ENCODE measurements at regions not wholly inside any gene's neighbourhood (a gene's known extent, or its start where the extent isn't known, plus 50 kb on each side); places are given as distances from the start of the nearest gene placed in this dataset.

DNA sequence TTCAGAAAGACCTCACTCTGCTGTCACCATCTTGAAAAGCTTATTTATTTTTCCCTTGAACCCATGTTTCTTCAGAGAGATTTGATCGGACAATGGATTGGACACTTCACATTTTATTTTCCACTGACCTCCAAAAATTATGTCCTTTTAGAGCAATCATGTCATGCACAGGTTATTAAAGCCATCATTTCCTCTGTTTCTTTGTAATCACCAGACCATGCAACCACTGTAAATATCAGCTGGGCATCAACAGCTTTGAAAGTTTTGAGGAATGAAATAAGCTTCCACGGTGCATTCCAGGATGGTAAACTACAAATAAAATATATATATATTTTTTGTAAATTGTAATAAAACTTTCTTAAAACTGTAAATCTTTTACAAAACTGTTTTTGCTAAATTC is 144.1 kb upstream of the ADAMTS5 start:
- no peak for DNase-seq

DNA sequence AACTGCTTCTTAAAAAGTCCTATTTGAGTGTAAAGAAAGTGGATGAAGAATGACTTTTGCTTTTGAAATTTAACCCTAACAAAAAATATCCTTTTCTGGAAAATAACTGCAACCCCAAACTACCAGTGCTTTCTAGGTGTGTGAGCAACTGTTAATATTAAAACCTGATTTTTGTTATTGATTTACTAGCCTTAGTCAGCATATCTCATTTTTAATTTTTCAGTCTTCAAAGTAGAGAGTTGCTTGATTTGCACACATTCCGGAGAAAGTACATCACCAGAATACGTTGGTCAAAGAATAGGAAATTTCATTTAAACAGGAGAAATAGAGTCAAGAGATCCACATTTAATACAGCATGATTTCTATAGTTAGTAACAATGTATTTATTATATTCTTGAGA is 141.8 kb upstream of the ADAMTS5 start:
- no peak for DNase-seq

DNA sequence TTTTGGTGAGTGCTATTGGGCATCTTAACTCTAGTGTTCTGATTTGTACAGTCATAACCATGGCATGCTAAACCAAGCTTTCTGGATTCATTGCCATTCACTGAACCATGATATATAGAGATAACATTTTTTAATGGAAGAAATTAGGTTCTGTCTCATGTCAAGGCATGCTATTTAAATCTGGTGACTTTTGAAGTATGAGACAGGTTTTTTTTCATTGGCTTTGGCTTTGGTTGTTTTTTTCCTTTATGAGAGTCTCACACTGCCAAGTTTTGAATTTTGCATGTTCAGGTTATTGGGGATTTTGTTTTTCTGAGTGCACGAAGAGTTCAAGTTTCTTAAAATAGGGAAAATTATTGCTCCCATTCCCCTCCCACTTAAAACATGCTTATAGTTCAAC is 141.3 kb upstream of the ADAMTS5 start:
- no peak for DNase-seq

DNA sequence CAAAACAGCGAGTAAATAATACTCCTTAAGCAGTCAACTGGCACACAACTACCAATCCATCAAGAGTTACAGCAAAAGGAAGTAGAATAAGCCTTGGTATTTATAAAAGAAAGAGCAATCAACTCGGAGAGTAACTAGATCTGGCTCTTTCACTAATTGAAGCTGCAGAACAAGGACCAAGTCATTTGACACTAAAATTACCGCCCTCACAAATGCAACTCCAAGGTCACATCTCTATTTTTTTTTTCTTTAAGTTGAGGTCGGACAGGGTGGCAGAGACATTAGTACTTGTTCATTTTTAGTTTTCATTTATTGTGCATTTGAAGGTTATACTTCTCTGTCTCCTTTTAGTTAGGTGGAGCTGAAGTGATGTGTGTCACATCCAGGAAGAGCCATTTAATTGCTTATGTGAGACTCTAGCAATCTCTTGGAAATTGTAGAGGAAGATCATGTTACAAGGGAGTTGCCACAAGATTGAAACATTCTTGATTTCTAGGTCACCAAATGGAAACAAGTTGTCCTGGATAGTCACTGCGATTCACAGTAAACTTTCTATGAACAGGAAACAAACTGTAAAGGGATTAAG is 138.1 kb upstream of the ADAMTS5 start:
- no peak for DNase-seq

DNA sequence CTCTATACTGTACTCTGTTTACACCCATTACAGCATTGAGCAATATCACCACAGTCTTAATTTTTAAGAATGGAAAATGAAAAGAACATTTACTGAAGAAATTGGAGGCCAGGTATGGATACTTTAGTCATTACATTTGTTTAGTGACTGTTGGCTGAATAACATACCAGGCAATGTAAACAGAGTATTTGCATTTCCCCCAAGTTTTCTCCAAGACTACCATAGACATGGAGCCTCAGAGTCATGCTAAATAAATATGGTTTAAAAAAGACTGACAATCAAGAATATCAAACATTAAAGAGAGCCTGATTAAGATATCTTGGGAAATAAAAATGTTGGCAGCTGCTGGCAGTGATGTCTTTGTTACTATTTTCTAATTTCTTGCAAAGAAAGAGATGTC is 136.9 kb upstream of the ADAMTS5 start:
- no peak for DNase-seq

DNA sequence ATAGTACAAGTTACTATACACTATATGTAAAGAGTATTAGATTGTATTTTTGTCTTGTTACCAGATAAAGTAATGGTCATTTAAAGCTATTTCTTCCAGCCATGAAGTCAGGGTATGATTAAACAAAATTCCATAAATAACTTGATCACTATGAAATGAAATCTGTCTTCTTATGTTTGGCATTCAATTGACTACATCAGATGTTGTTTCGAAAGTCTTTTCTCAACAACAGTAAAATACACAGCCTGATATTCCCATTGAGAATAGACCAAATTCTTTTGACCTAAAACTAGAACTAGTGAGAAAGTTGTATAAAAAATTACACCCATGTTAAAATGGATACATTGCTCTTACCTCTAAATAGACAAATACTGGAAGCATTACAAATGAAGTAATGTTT is 134.6 kb upstream of the ADAMTS5 start:
- no peak for DNase-seq

DNA sequence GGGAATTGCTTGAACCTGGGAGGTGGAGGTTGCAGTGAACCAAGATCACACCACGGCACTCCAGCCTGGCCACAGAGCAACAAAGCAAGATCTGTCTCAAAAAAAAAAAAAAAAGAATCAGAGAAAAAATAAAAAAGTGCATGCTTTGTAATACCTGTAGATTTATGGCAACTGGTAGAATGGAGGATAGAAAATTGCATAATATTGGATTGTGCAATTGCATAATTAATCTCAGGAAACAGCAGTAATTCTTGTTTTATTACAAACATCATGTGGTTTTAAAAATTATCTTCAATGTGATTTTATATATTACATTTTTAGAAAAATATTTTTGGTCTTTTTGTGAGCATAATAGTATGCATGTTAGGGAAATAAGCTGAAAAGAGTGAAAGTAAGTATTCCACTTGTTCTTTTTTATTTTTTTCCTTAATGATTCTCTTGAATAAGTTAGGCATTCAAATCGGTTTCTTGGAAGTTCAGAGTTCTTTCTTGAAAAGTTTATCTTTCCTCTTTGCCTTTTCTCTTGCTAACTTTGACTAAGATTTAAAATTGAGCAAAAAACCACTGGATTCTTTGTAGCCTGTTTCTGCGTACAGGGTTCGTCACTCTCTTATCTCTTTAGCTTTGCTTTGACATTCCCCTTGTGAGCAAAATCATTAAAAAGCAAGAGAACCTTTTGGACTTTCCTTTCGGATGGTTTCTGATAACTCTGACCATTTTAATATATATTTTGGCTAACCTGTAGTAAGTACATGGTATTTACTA is 127.5 kb upstream of the ADAMTS5 start:
- no peak for DNase-seq

DNA sequence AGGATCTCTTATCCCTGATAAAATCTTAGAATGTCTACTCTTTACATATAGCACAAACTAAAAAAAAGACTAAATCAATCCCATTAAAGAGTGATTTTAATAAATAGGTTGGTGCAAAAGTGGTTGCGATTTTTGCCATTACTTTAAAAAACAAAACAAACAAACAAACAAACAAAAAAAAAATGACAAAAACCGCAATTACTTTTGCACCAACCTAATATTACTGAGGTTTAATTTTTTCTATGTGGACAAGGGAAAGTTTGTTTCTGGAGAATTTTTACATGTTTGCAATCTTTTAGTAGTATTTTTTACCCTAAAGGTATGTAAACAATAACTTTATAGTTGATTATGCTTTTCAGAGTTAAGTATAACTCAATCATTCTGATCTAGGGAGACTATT is 119.7 kb upstream of the ADAMTS5 start:
- DNase-seq = no peak

DNA sequence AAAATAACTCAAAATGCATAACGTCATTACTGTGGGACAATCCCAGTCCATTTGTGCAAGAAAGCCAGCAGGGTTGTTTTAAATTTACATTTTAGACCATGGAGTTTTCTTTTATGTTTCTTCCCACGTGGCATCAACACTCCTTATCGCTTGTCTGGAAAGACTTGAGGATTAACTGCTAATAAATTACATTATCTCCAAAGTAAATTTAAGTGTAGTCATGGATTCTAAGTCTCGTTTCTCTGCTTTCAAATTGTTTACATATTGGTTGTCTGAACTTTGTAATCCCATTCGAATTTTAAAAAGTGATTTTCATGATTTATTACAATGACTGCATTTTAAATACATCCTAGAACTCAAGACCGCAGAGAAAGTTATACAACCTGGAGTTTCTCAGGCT is 119.3 kb upstream of the ADAMTS5 start:
- DNase-seq = no peak

DNA sequence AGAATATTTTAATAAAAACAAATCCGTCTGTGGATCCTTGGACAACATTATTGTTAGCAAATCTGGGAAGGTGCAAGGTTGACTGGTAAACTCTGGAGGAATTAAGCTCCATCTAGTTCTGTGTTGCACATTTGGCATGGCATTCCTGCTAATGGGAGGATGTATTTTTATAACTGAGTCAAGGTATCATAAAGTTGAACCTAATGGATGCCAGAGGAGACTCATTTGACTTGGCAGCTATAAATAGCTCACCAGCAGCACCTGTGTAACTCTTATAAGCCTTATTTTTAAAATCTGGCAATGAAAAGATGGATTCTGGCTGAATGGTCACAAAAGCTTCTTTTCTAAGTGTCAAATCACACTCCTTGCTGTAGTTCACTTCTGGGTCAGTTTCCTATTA is 118.5 kb upstream of the ADAMTS5 start:
- DNase-seq = no peak

DNA sequence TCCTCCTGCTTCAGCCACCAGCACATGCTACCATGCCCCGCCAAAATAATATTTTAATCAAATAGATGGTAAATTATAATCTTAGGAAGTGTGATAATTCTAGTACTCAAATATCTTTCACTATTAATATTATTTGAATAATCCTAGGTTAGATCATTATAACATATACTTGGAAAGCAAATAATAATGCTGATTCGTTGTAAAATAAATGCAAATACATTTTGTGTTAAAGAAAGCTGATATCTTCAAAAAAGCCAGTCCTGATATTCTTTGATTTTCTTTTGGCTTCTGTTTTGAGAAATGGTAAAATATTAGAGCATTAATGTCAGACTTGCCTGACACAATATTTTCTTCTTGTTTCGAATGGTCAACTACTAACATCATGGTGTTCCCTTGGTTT is 116.3 kb upstream of the ADAMTS5 start:
- no peak for DNase-seq

DNA sequence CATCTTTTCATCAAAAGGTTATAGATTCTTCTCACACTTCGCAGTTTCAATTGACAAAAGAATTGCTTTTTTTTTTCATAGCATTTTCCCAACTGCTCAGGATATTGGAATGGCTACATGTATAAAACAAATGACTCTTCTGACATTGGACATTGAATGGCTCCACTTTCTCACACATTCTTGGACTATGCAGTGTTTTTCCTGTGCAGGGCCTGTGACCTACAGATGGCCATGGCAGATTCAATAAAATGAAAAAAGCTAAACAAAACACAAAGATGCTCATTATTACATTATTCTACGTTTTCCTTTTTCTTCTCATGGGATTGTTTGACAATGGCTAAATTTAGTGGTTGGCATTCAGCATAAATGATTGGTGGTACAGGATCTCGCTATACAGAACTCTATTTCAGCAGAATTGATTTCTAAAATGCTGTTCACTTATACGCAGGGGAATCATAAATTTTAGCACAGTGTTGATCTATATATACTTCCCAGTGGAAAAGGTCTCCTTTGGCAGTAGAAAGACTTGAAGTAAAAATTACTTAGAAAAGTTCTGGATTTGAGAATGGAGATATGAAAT is 115.6 kb upstream of the ADAMTS5 start:
- no peak for DNase-seq

DNA sequence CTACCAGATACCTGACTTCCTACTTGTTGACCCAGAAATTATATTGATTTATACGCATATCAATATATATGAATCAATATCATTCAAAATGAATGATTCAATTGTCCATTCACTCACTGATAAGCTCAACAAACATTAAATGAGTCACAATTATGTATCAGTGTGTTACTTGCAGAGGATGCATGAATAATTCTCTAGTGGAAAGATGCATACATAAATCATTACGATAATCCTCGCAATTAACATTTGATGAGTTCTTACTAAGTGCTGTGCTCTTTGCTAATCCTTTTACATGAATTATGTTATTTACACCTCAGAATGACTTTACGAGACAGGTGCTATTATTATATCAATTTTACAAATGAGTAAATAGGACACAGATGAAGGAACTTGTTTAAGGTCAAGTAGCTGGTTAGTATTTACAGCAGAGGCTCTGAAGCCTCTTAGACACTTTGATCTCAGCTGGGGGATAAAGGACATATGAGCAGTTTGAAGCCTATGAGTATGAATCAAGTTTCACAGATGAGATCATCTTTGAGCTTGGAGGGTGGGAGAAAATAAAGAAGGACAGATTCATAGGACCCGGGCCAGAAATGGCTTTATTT is 112.8 kb upstream of the ADAMTS5 start:
- DNase-seq = no peak

DNA sequence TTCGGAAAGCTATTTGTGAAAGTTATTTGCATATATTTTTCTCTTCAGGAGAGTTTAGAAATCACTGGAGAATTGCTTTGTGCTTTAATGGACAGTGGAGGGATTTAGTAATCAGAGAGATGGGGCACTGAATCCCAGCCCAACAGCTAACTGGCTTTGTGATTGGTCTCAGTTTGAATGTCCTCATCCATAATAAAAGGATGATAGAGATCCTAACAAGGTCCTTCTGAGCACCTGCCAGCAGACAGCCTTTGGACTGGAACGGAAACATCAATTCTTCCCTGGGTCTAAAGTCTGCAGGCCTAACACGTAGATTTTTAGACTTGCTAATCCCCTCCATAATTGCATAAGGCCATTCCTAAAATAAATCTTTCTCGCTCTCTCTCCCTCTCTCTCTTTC is 112.0 kb upstream of the ADAMTS5 start:
- no peak for DNase-seq

DNA sequence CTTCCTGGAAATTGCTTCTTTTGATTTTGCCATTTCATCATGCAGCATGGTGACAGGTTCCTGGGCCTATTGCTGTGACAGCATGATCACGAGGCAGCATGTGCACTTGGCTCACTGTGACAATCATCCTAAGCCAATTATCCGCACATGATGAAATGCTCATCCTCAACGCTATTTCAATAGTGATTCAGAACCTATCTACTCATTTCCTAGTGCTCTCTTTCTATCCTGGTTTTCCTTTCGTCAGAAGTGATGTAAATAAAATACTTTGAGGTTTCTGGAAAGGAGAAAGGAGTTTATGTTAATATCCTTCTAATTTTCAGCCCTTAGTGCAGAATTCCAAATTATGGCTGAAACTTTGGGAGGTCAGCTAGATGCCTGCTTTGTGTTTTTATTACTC is 110.6 kb upstream of the ADAMTS5 start:
- no peak for DNase-seq

DNA sequence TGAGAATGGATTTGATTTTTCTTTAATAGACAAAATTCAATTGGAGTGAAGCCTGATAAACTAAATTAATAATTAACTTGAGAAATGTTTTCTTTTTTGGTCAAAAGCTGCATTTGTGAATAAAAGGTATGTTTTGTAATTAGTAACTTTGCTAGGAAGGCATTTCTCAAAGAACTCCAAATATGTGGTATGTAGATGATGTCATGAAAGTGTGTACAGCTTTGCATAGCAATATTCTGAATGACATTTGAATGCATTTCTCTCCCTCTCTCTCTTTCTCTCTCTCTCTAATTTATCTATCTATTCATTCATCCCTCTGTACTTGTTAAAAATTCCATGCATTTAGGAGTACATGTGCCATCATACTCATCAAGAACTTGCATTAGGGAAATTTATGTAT is 109.1 kb upstream of the ADAMTS5 start:
- DNase-seq = no peak

DNA sequence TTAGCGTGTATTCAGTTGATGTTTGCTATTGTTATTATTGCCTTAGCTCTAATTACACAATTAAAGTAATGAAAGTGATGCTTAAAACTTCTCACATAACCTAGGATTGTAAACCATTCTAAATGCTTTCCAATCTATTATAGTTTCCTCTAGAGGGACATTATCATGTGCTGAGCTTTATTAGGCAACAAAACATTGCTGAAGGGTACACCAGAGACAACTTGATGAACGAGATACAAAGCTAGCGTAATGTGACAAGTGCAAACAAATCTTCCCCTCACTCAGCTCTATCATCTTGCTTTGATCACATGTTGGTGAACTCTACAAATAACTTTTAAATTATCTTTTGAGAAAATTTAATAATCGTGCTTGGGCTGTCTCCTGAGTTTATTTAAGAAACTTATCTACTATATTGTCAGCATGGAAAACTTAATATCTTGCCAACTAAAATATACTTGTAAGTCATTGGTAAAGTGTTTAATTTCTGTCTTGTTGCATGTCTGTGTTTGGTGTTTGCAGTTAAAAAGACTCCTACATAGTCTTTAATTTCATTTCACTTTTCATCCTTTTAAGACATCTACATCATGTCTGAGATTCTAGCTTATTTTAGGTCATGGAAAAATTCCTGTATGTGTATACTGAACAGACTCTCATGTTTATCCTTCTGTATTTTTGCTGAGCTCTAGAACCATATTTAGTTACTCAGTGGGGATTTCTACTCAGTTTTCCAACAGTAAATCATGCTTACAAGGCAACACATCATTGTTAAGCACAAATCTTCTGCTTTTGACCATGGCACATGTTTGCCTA is 104.2 kb upstream of the ADAMTS5 start:
- DNase-seq = no peak

DNA sequence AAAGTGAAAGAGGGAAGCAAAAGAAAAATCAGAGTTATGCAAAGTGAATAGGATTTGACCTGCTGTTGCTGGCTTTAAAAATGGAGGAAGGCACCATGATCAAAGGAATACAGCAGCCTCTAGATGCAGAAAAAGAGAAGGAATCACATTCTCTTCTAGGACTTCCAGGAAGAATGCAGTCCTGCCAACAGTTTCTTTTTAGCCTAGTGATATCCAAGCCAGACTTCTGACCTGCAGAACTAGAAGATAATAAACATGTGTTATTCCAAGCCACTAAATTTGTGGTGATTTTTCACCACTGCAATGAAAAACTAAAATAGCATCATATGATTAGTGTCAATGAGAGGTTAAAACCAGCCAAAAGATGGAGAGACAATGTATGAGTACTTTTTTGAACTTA is 101.9 kb upstream of the ADAMTS5 start:
- no peak for DNase-seq

DNA sequence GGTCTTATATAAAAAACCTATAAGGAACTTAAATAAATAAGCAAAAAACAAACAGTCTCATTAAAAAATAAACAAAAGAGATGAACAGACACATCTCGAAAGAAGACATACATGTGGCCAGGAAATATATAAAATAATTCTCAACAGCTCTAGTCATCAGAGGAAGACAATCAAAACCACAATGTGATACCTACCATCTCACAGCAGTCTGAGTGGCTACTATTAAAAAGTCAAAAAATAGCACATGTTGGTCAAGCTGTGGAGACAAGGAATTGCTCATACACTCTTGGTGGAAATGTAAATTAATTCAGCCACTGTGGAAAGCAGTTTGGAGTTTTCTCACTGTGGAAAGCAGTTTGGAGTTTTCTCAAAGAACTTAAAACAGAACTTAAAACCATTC is 100.3 kb upstream of the ADAMTS5 start:
- DNase-seq = no peak

DNA sequence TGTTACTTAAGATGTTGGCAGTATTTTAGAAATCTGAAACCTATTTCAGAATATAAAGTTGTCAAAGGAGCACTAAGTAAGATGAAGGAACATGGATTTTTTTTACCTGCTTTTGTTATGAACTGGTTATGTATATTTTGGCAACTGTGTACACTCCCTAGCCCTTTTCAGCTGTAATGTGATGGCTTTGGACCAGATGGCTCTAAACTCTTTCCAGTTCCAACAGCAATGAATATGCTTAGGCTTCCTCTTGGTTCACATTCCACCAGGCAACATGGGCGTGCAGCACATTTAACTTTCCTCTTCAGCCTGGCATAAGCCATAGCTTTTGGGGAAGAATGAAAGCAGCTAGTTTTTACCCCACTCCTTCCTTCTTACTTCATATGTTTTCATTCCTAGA is 95.6 kb upstream of the ADAMTS5 start:
- DNase-seq = no peak

DNA sequence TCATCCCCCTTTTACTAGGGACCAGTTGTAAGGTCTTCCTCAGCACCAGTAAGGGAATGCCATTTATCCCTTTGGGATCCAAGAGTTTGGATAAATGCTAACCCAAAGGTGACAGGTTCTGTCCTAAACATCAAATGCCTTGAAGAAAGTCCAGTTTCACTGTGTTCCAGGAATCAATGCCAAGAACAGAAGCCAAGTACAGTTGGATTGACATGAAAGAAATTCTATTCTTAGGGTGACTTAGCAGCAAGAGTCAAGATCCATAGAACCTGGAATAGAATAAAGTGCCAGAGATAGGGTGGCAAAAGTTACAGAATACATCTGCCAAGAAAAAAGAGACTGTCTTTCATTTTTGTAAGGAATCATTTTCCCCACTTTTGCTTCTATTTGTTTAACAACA is 94.9 kb upstream of the ADAMTS5 start:
- no peak for DNase-seq

DNA sequence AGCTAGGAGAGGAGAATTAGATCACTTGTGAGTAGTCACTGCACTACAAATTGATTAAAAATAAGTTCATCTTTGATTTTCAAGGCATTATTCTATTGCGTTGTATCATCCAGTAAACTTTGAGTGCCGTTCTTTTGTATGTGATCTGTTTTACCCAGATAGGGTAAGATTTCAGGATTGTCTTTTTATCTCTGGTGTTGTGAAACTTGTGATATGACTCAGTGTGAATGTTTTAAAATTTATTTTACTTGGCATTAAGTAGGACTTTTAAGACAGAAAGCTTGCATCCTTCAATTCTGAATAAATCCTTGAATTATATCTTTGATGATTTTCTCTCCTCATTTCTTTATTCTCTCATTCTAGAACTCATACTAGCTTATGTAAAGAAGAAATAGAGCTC is 93.3 kb upstream of the ADAMTS5 start:
- no peak for DNase-seq

All from stimulated activated CD4-positive, alpha-beta T cell treated with anti-CD3 and anti-CD28 coated beads, Interleukin-1b, Interleukin-23, amount 100 ng/mL, for 48 hours (primary cell).